MM.1S (cell line): ENCODE measurements at regions not wholly inside any gene's neighbourhood (a gene's known extent, or its start where the extent isn't known, plus 50 kb on each side); places are given as distances from the start of the nearest gene placed in this dataset.

Experiments used
- CTCF ChIP-seq: fragments of 300-600 bp; sonication (generic); IDR thresholded peaks from 2 replicates; pipeline ENCODE4 v1.5.1; 2016; ENCODE audit warnings: antibody characterized with exemption, low read length, mixed read lengths
- EZH2phosphoT487 ChIP-seq: fragments of 300-600 bp; sonication (generic); IDR thresholded peaks from 2 replicates; pipeline ENCODE4 v1.6.1; 2018; ENCODE audit warnings: antibody characterized with exemption, low read length

- no peak for TF ChIP-seq CTCF
- TF ChIP-seq EZH2phosphoT487, result no peak
Measured at GRCh38 chr2:172214252-172214651, 111.6 kb upstream of the DLX2 start.
